ENCODE measurements at regions not wholly inside any gene's neighbourhood (a gene's known extent, or its start where the extent isn't known, plus 50 kb on each side); places are given as distances from the start of the nearest gene placed in this dataset.

GRCh38 chr4:24000470-24000831 is 110.6 kb upstream of the PPARGC1A start:
- intact Hi-C loops (cut with DNase I; ENCODE audit: low total_unique reads), result no loop called here
- WGBS, 2 donors, result 56 to 59% methylated on average over 3 of the region's 3 CpGs
- DNase-seq, result no peak
- Histone ChIP-seq H3K9me3 (no peaks in the 10 kb centered on the region), H3K4me1 (no peaks in the 10 kb centered on the region), H3K36me3 (ENCODE audit: low read depth, missing control alignments) (no peaks in the 10 kb centered on the region), H3K27me3 (no peaks in the 10 kb centered on the region), H3K4me3 (no peak overlapping the region), H3K27ac (no peak overlapping the region)
- TF ChIP-seq POLR2A (IDR thresholded peaks at IDR 0.05) (no peak), CTCF (IDR thresholded peaks at IDR 0.05) (no peak)

GRCh38 chr4:23999714-24000469 is 110.0 kb upstream of the PPARGC1A start:
- Histone ChIP-seq H3K36me3 (ENCODE audit: low read depth, missing control alignments) (no peaks in the 10 kb centered on the region), H3K9me3 (no peaks in the 10 kb centered on the region), H3K27ac (no peak overlapping the region), H3K4me1 (no peaks in the 10 kb centered on the region), H3K4me3 (no peak overlapping the region), H3K27me3 (no peaks in the 10 kb centered on the region)
- intact Hi-C loops (cut with DNase I; ENCODE audit: low total_unique reads), result no loop called here
- 57 to 69% methylated on average over 17 of the region's 17 CpGs for WGBS, 2 donors
- no peak for DNase-seq
- TF ChIP-seq POLR2A (IDR thresholded peaks at IDR 0.05) (no peak), CTCF (IDR thresholded peaks at IDR 0.05) (no peak)

GRCh38 chr4:23993373-23993772 is 103.5 kb upstream of the PPARGC1A start:
- no peaks in the 10 kb centered on the region for H3K36me3 ChIP-seq (ENCODE audit: low read depth, missing control alignments)
- no peaks in the 10 kb centered on the region for H3K27me3 ChIP-seq
- intact Hi-C loops (cut with DNase I; ENCODE audit: low total_unique reads), result no loop called here
- no peak overlapping the region for H3K27ac ChIP-seq
- H3K4me1 ChIP-seq, result no peaks in the 10 kb centered on the region
- no peak for TF ChIP-seq POLR2A (IDR thresholded peaks at IDR 0.05)
- no peak for TF ChIP-seq CTCF (IDR thresholded peaks at IDR 0.05)
- no peak overlapping the region for H3K4me3 ChIP-seq
- 80 to 93% methylated on average over 1 of the region's 1 CpG for WGBS, 2 donors
- H3K9me3 ChIP-seq, result no peaks in the 10 kb centered on the region
- no peak for DNase-seq

- DNase-seq, result no peak
Measured at GRCh38 chr4:23991444-23991843, 101.6 kb upstream of the PPARGC1A start.

More at GRCh38 chr4:23991444-23991843, 101.6 kb upstream of the PPARGC1A start:
- TF ChIP-seq POLR2A (IDR thresholded peaks at IDR 0.05) (no peak), CTCF (IDR thresholded peaks at IDR 0.05) (no peak)
- intact Hi-C loops (cut with DNase I; ENCODE audit: low total_unique reads), result no loop called here
- H3K27ac ChIP-seq, result no peak overlapping the region
- no peaks in the 10 kb centered on the region for H3K27me3 ChIP-seq
- no peaks in the 10 kb centered on the region for H3K36me3 ChIP-seq (ENCODE audit: low read depth, missing control alignments)
- no peaks in the 10 kb centered on the region for H3K4me1 ChIP-seq
- no peak overlapping the region for H3K4me3 ChIP-seq
- 71 to 72% methylated on average over 1 of the region's 1 CpG for WGBS, 2 donors
- no peaks in the 10 kb centered on the region for H3K9me3 ChIP-seq
